Breast epithelium (tissue), 3 donors: ENCODE measurements at regions not wholly inside any gene's neighbourhood (a gene's known extent, or its start where the extent isn't known, plus 50 kb on each side); places are given as distances from the start of the nearest gene placed in this dataset.

ENCODE experiments used
- POLR2A ChIP-seq: fragments of 450-650 bp; IDR thresholded peaks from one replicate; pipeline ENCODE4 v1.6.1; 2016; ENCODE audit warnings: antibody characterized with exemption, mild to moderate bottlenecking, moderate library complexity
- TF ChIP-seq, protein P1 (sequence below), 3 donors: fragments of 450-650 bp; IDR thresholded peaks; one replicate each; pipeline ENCODE4 v1.5.1; 2016 to 2017; ENCODE audit warnings: antibody characterized with exemption in 3 of 3, mild to moderate bottlenecking in 3 of 3, moderate library complexity in 3 of 3

- TF ChIP-seq, protein P1, sequence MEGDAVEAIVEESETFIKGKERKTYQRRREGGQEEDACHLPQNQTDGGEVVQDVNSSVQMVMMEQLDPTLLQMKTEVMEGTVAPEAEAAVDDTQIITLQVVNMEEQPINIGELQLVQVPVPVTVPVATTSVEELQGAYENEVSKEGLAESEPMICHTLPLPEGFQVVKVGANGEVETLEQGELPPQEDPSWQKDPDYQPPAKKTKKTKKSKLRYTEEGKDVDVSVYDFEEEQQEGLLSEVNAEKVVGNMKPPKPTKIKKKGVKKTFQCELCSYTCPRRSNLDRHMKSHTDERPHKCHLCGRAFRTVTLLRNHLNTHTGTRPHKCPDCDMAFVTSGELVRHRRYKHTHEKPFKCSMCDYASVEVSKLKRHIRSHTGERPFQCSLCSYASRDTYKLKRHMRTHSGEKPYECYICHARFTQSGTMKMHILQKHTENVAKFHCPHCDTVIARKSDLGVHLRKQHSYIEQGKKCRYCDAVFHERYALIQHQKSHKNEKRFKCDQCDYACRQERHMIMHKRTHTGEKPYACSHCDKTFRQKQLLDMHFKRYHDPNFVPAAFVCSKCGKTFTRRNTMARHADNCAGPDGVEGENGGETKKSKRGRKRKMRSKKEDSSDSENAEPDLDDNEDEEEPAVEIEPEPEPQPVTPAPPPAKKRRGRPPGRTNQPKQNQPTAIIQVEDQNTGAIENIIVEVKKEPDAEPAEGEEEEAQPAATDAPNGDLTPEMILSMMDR (IDR thresholded peaks at IDR 0.05) = no peak
- TF ChIP-seq POLR2A = no peak
These were observed 137.1 kb upstream of the KCND3 start for GRCh38 chr1:112126598-112126997.
